Liver (tissue), 3 donors: ENCODE measurements at regions not wholly inside any gene's neighbourhood (a gene's known extent, or its start where the extent isn't known, plus 50 kb on each side); places are given as distances from the start of the nearest gene placed in this dataset.

Experiments used
- SP1 ChIP-seq: IDR thresholded peaks from 2 replicates; pipeline ENCODE4 v1.6.1; 2018; ENCODE audit warnings: antibody characterized with exemption, mild to moderate bottlenecking
- TAF1 ChIP-seq: conservative IDR thresholded peaks from 2 replicates; pipeline ENCODE4 v1.6.1; 2016; ENCODE audit warnings: antibody characterized with exemption, mild to moderate bottlenecking
- TF ChIP-seq, protein P1 (sequence below): fragments of 150-350 bp; IDR thresholded peaks from 2 replicates; pipeline ENCODE4 v1.5.1; 2017; ENCODE audit warnings: improper control_type of control experiment, low read depth, low read length; ENCODE audit not compliant: missing input control
- donor health status: healthy.
- donor health status: healthy.

DNA sequence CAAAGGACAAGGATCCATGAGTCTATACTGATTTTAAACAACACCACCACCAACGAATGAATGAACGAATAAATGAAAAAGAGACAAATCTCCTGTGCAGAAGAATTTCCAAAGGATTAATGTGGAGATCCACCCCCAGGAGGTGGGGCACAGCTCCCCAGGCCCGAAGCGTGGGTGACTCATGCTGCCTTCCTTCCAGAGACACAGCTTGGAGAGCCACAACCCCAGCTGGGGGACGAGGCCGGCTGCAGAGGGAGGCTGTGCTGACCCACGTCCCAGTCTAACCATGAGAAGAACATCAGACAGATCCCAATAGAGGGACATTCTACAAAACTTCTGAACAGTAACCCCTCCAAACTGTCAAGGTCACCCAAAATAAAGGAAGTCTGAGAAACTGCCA is 557.3 kb upstream of the SALL3 start:
- TF ChIP-seq, protein P1, sequence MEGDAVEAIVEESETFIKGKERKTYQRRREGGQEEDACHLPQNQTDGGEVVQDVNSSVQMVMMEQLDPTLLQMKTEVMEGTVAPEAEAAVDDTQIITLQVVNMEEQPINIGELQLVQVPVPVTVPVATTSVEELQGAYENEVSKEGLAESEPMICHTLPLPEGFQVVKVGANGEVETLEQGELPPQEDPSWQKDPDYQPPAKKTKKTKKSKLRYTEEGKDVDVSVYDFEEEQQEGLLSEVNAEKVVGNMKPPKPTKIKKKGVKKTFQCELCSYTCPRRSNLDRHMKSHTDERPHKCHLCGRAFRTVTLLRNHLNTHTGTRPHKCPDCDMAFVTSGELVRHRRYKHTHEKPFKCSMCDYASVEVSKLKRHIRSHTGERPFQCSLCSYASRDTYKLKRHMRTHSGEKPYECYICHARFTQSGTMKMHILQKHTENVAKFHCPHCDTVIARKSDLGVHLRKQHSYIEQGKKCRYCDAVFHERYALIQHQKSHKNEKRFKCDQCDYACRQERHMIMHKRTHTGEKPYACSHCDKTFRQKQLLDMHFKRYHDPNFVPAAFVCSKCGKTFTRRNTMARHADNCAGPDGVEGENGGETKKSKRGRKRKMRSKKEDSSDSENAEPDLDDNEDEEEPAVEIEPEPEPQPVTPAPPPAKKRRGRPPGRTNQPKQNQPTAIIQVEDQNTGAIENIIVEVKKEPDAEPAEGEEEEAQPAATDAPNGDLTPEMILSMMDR = no peak
- TF ChIP-seq TAF1 (no peak), SP1 (no peak)
